Endodermal cell (in vitro differentiated cells): ENCODE measurements at regions not wholly inside any gene's neighbourhood (a gene's known extent, or its start where the extent isn't known, plus 50 kb on each side); places are given as distances from the start of the nearest gene placed in this dataset.

Experiments
- DNase-seq: peaks from one replicate; pipeline ENCODE4 v3.0.0-alpha.2; 2017
- H3K27ac ChIP-seq: 2 replicates; pipeline ENCODE4 v1.5.1; 2013; ENCODE audit warnings: mild to moderate bottlenecking, low read depth, low read length, moderate library complexity
- H3K27me3 ChIP-seq: 2 replicates; pipeline ENCODE4 v1.6.1; 2013; ENCODE audit warnings: mild to moderate bottlenecking, low read length, moderate library complexity; ENCODE audit not compliant: insufficient read depth, control insufficient read depth, poor library complexity, severe bottlenecking
- H3K36me3 ChIP-seq: 2 replicates; pipeline ENCODE4 v1.7.0; 2013; ENCODE audit warnings: mild to moderate bottlenecking, low read length, moderate library complexity; ENCODE audit not compliant: control insufficient read depth, insufficient read depth
- H3K4me1 ChIP-seq: one replicate; pipeline ENCODE4 v1.7.0; 2013; ENCODE audit warnings: low read length; ENCODE audit not compliant: control insufficient read depth, insufficient read depth
- H3K4me3 ChIP-seq: 2 replicates; pipeline ENCODE4 v1.5.1; 2013; ENCODE audit warnings: mild to moderate bottlenecking, low read length, moderate library complexity
- H3K9ac ChIP-seq: 2 replicates; pipeline ENCODE4 v1.6.1; 2013; ENCODE audit warnings: mild to moderate bottlenecking, low read length, moderate library complexity; ENCODE audit not compliant: poor library complexity, severe bottlenecking; ENCODE audit errors: extremely low read depth
- H3K9me3 ChIP-seq: 2 replicates; pipeline ENCODE4 v1.6.1; 2013; ENCODE audit warnings: mild to moderate bottlenecking, low read length, moderate library complexity; ENCODE audit not compliant: control insufficient read depth
- H3K27ac Mint-ChIP-seq: 2 replicates; pipeline ENCODE4 v1.8.0; 2020; ENCODE audit warnings: mixed read lengths
- H3K27me3 Mint-ChIP-seq: 2 replicates; pipeline ENCODE4 v1.8.0; 2021; ENCODE audit warnings: mild to moderate bottlenecking, mixed read lengths; ENCODE audit not compliant: insufficient read depth
- H3K36me3 Mint-ChIP-seq: 2 replicates; pipeline ENCODE4 v1.8.0; 2020; ENCODE audit warnings: low read depth, mixed read lengths
- H3K4me1 Mint-ChIP-seq: 2 replicates; pipeline ENCODE4 v1.8.0; 2020; ENCODE audit warnings: mixed read lengths
- H3K4me3 Mint-ChIP-seq: 2 replicates; pipeline ENCODE4 v1.8.0; 2020; ENCODE audit warnings: mild to moderate bottlenecking, moderate library complexity, mixed read lengths
- H3K9me3 Mint-ChIP-seq: 2 replicates; pipeline ENCODE4 v1.8.0; 2020; ENCODE audit warnings: mild to moderate bottlenecking, mixed read lengths
- WGBS, 2 experiments: methylation state at CpG; one replicate each; pipeline versions ENCODE4 v1.1.5 to v1.1.7; 2013; ENCODE audit warnings: missing lambda C conversion rate in 2 of 2, mixed read lengths in 1 of 2; ENCODE audit not compliant: insufficient coverage in 1 of 2, insufficient read length in 1 of 2; 5-methylcytosine and 5-hydroxymethylcytosine counted together
- TF ChIP-seq, protein P1 (sequence below): fragments of 200-600 bp; sonication (generic); conservative IDR thresholded peaks from 2 replicates; pipeline ENCODE4 v1.5.0; 2021; ENCODE audit warnings: antibody characterized with exemption, mild to moderate bottlenecking

DNA sequence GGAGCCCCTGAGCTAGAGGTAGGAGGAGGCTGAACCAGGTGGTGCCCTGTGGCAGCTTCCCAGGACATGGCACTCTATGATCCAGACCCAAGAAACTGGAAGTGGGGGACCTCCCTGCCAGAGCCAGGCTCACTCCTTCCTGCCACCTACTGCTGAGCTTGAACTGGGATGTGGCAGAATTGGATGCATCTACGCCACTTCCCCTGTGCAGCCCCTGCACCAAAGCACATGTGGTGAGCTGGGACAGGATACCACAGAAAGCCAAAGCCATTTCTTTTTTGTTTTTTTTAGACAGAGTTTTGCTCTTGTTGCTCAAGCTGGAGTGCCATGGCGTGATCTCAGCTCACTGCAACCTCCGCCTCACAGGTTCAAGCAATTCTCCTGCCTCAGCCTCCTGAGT, 518.0 kb upstream of the PPP2R3A start:
- no peak overlapping the region for H3K9ac ChIP-seq
- Mint-ChIP-seq H3K4me3 (no peak overlapping the region), H3K27ac (no peak overlapping the region), H3K4me1 (no peaks in the 10 kb centered on the region), H3K36me3 (no peaks in the 10 kb centered on the region), H3K27me3 (peaks cover 39% of the 10 kb centered on the region), H3K9me3 (no peaks in the 10 kb centered on the region)
- peaks cover 28% of the 10 kb centered on the region for H3K27me3 ChIP-seq
- no peaks in the 10 kb centered on the region for H3K36me3 ChIP-seq
- WGBS, 2 experiments, result 86 to 92% methylated on average over 3 of the region's 3 CpGs
- H3K4me1 ChIP-seq, result no peaks in the 10 kb centered on the region
- no peak overlapping the region for H3K27ac ChIP-seq
- H3K4me3 ChIP-seq, result no peak overlapping the region
- TF ChIP-seq, protein P1, sequence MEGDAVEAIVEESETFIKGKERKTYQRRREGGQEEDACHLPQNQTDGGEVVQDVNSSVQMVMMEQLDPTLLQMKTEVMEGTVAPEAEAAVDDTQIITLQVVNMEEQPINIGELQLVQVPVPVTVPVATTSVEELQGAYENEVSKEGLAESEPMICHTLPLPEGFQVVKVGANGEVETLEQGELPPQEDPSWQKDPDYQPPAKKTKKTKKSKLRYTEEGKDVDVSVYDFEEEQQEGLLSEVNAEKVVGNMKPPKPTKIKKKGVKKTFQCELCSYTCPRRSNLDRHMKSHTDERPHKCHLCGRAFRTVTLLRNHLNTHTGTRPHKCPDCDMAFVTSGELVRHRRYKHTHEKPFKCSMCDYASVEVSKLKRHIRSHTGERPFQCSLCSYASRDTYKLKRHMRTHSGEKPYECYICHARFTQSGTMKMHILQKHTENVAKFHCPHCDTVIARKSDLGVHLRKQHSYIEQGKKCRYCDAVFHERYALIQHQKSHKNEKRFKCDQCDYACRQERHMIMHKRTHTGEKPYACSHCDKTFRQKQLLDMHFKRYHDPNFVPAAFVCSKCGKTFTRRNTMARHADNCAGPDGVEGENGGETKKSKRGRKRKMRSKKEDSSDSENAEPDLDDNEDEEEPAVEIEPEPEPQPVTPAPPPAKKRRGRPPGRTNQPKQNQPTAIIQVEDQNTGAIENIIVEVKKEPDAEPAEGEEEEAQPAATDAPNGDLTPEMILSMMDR, result no peak
- H3K9me3 ChIP-seq, result no peaks in the 10 kb centered on the region
- DNase-seq, result peak; percentile 24

- Mint-ChIP-seq H3K27me3 (peaks cover 48% of the 10 kb centered on the region), H3K4me1 (peaks cover 5% of the 10 kb centered on the region), H3K36me3 (no peaks in the 10 kb centered on the region), H3K27ac (no peak overlapping the region), H3K9me3 (no peaks in the 10 kb centered on the region), H3K4me3 (no peak overlapping the region)
- Histone ChIP-seq H3K9ac (no peak overlapping the region), H3K4me3 (no peak overlapping the region), H3K9me3 (no peaks in the 10 kb centered on the region), H3K36me3 (no peaks in the 10 kb centered on the region), H3K27ac (no peak overlapping the region), H3K27me3 (peaks cover 34% of the 10 kb centered on the region), H3K4me1 (no peaks in the 10 kb centered on the region)
- DNase-seq, result no peak
- TF ChIP-seq, protein P1, result no peak
Observed at GRCh38 chr3:135448520-135448919, 517.0 kb upstream of the PPP2R3A start.

- Histone ChIP-seq H3K4me3 (no peak overlapping the region), H3K27ac (no peak overlapping the region), H3K9me3 (peaks cover 5% of the 10 kb centered on the region), H3K36me3 (no peaks in the 10 kb centered on the region), H3K27me3 (peaks cover 39% of the 10 kb centered on the region), H3K4me1 (no peaks in the 10 kb centered on the region), H3K9ac (no peak overlapping the region)
- WGBS, 2 experiments, result 87 to 90% methylated on average over 1 of the region's 1 CpG
- DNase-seq, result no peak
- H3K36me3 Mint-ChIP-seq, result no peaks in the 10 kb centered on the region
- peaks cover 53% of the 10 kb centered on the region for H3K27me3 Mint-ChIP-seq
- TF ChIP-seq, protein P1, result no peak
- no peak overlapping the region for H3K27ac Mint-ChIP-seq
- H3K4me1 Mint-ChIP-seq, result peaks cover 5% of the 10 kb centered on the region
- no peak overlapping the region for H3K4me3 Mint-ChIP-seq
- H3K9me3 Mint-ChIP-seq, result peaks cover under 1% of the 10 kb centered on the region
Observed at GRCh38 chr3:135449046-135449445, 516.5 kb upstream of the PPP2R3A start.
